Stimulated activated CD8-positive, alpha-beta memory T cell treated with anti-CD3 and anti-CD28 coated beads, Interleukin-7, amount 100 ng/mL, for 1 hour (primary cell): ENCODE measurements at regions not wholly inside any gene's neighbourhood (a gene's known extent, or its start where the extent isn't known, plus 50 kb on each side); places are given as distances from the start of the nearest gene placed in this dataset.

Source experiments
- DNase-seq, 2 donors: peaks; one replicate each; pipeline ENCODE4 v3.0.0-alpha.2; 2020; ENCODE audit warnings: low read depth in 2 of 2

- DNase-seq, result no peak
These were observed 630.7 kb downstream of the TOX3 start for GRCh38 chr16:51916231-51916630.

- DNase-seq, result no peak
These were observed 639.3 kb downstream of the TOX3 start for GRCh38 chr16:51907680-51908079.

- DNase-seq, result no peak
These were observed 646.6 kb downstream of the TOX3 start for GRCh38 chr16:51900221-51900780.

- no peak for DNase-seq
These were observed 648.1 kb downstream of the TOX3 start for GRCh38 chr16:51898872-51899271.

- no peak for DNase-seq
These were observed 650.9 kb downstream of the TOX3 start for GRCh38 chr16:51896013-51896412.

- DNase-seq, result no peak
These were observed 654.5 kb downstream of the TOX3 start for GRCh38 chr16:51892293-51893007.

GRCh38 chr16:51888534-51888933 is 658.4 kb downstream of the TOX3 start:
- DNase-seq, result no peak

GRCh38 chr16:51888016-51888415 is 658.9 kb downstream of the TOX3 start:
- no peak for DNase-seq

- no peak for DNase-seq
These were observed 660.5 kb downstream of the TOX3 start for GRCh38 chr16:51886456-51886855.

- DNase-seq, result no peak
These were observed 662.2 kb downstream of the TOX3 start for GRCh38 chr16:51884773-51885172.

GRCh38 chr16:51881731-51882130 is 665.2 kb downstream of the TOX3 start:
- DNase-seq, result no peak

GRCh38 chr16:51880776-51881175 is 666.2 kb downstream of the TOX3 start:
- DNase-seq, result no peak

GRCh38 chr16:51877686-51878085 is 669.3 kb downstream of the TOX3 start:
- DNase-seq, result no peak

- DNase-seq, result no peak
These were observed 670.0 kb downstream of the TOX3 start for GRCh38 chr16:51876934-51877333.

GRCh38 chr16:51876601-51876875 is 670.4 kb downstream of the TOX3 start:
- DNase-seq, result no peak

- DNase-seq, result no peak
These were observed 670.9 kb downstream of the TOX3 start for GRCh38 chr16:51875834-51876600.

- DNase-seq, result no peak
These were observed 674.4 kb downstream of the TOX3 start for GRCh38 chr16:51872524-51872923.

- DNase-seq, result no peak
These were observed 676.6 kb downstream of the TOX3 start for GRCh38 chr16:51870296-51870854.

- DNase-seq, result no peak
These were observed 677.8 kb downstream of the TOX3 start for GRCh38 chr16:51869176-51869575.

GRCh38 chr16:51868631-51869030 is 678.3 kb downstream of the TOX3 start:
- no peak for DNase-seq

GRCh38 chr16:51867386-51868065 is 679.4 kb downstream of the TOX3 start:
- DNase-seq, result no peak

- no peak for DNase-seq
These were observed 682.4 kb downstream of the TOX3 start for GRCh38 chr16:51864575-51864974.
